ENCODE measurements at regions not wholly inside any gene's neighbourhood (a gene's known extent, or its start where the extent isn't known, plus 50 kb on each side); places are given as distances from the start of the nearest gene placed in this dataset.

- no peak for TF ChIP-seq CTCF (IDR thresholded peaks at IDR 0.05; ENCODE audit: low read depth, low read length, missing input control)
- TF ChIP-seq MAX (IDR thresholded peaks at IDR 0.05), result no peak
- TF ChIP-seq TAF1 (conservative IDR thresholded peaks at IDR 0.05), result no peak
- no peak for TF ChIP-seq RAD21 (IDR thresholded peaks at IDR 0.05)
- TF ChIP-seq ATF3 (IDR thresholded peaks at IDR 0.05), result no peak
- TF ChIP-seq EGR1 (IDR thresholded peaks at IDR 0.05; ENCODE audit: low read depth in 2 of 2), result no peak
- TF ChIP-seq JUND (IDR thresholded peaks at IDR 0.05), result no peak
- TF ChIP-seq RXRA (IDR thresholded peaks at IDR 0.05), result no peak
- TF ChIP-seq GABPA (IDR thresholded peaks at IDR 0.05 in 1 of 2, conservative IDR thresholded peaks at IDR 0.05 in 1 of 2), result no peak
- no peak for TF ChIP-seq REST (IDR thresholded peaks at IDR 0.05)
- TF ChIP-seq ZBTB33 (IDR thresholded peaks at IDR 0.05), result no peak
- no peak for TF ChIP-seq YY1 (IDR thresholded peaks at IDR 0.05)
- no peak for TF ChIP-seq SP1 (IDR thresholded peaks at IDR 0.05)
- TF ChIP-seq FOXA1 (IDR thresholded peaks at IDR 0.05), result no peak
Observed at GRCh38 chr13:83365723-83366122, 516.6 kb downstream of the SLITRK1 start.
